ENCODE measurements at regions not wholly inside any gene's neighbourhood (a gene's known extent, or its start where the extent isn't known, plus 50 kb on each side); places are given as distances from the start of the nearest gene placed in this dataset.

DNA sequence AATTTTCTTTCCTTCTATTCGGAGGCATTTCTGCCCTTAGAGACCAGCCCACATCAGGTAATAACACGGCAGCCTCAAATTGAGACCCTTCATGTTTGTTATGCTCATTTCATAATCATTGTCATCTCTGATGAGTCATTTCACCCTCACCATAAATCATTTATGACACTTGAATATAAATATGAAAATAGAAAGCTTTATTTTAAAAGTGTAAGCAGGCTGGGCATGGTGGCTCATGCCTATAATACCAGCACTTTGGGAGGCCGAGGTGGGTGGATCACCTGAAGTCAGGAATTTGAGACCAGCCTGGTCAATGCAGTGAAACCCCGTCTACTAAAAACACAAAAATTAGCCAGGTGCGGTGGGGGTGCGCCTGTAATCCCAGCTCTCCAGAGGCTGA lies 57.4 kb upstream of the EGFR start:
- no peak for TF ChIP-seq POLR2A (IDR thresholded peaks at IDR 0.05; ENCODE audit: low read length)
- no peak for TF ChIP-seq GATA1 (IDR thresholded peaks at IDR 0.05; ENCODE audit: low read depth, low read length)
